Body of pancreas (tissue), 4 donors: ENCODE measurements at regions not wholly inside any gene's neighbourhood (a gene's known extent, or its start where the extent isn't known, plus 50 kb on each side); places are given as distances from the start of the nearest gene placed in this dataset.

Source experiments
- ATAC-seq: fragments of 150-250 bp; one replicate; pipeline ENCODE4 v1.9.1; 2016
- DNase-seq, 4 donors: peaks; one replicate each; pipeline ENCODE4 v3.0.0-alpha.2; 2019
- H3K27ac ChIP-seq, 4 donors: fragments of 200-600 bp; sonication (generic); 1 replicate in 3 of 4; 2 replicates in 1 of 4; pipeline versions ENCODE4 v1.5.1 to v1.6.1; 2016 to 2019; ENCODE audit warnings: mild to moderate bottlenecking in 1 of 4, mixed read lengths in 1 of 4, moderate library complexity in 1 of 4
- H3K27me3 ChIP-seq, 2 donors: fragments of 200-600 bp; sonication (generic); one replicate each; pipeline ENCODE4 v1.6.0; 2016; ENCODE audit warnings: mild to moderate bottlenecking in 1 of 2
- H3K36me3 ChIP-seq, 2 donors: fragments of 200-600 bp; sonication (generic); replicated peaks in 1 of 2; 2 replicates each; pipeline ENCODE4 v1.5.1; 2016; ENCODE audit warnings: low read depth in 2 of 2; ENCODE audit not compliant: insufficient read depth in 1 of 2
- H3K4me1 ChIP-seq: fragments of 200-600 bp; sonication (generic); one replicate; pipeline ENCODE4 v1.6.0; 2016
- H3K4me3 ChIP-seq, 2 donors: fragments of 200-600 bp; sonication (generic); 1 replicate in 1 of 2; 2 replicates in 1 of 2; pipeline ENCODE4 v1.5.1; 2016 to 2019
- H3K9me3 ChIP-seq, 3 donors: fragments of 200-600 bp; sonication (generic); 1 replicate in 2 of 3; 2 replicates in 1 of 3; pipeline ENCODE4 v1.5.1; 2016
- POLR2A ChIP-seq, 3 donors: fragments of 450-650 bp; IDR thresholded peaks; one replicate each; pipeline ENCODE4 v1.6.1; 2016; ENCODE audit warnings: antibody characterized with exemption in 3 of 3, mild to moderate bottlenecking in 2 of 3
- WGBS, 2 donors: methylation state at CpG; one replicate each; pipeline ENCODE4 v1.1.5; 2017; 5-methylcytosine and 5-hydroxymethylcytosine counted together
- intact Hi-C: fragments of 100-400 bp; cut with DNase I; formaldehyde crosslinking; loops from one replicate; pipeline ENCODE4 v1.15.1; 2023
- TF ChIP-seq, protein P1 (sequence below), 7 experiments: fragments of 450-650 bp in 4 of 7; fragments of 200-600 bp in 3 of 7; sonication (generic) in 3 of 7; IDR thresholded peaks; one replicate each; pipeline ENCODE4 v1.5.1; 2016 to 2019; ENCODE audit warnings: antibody characterized with exemption in 7 of 7

DNA sequence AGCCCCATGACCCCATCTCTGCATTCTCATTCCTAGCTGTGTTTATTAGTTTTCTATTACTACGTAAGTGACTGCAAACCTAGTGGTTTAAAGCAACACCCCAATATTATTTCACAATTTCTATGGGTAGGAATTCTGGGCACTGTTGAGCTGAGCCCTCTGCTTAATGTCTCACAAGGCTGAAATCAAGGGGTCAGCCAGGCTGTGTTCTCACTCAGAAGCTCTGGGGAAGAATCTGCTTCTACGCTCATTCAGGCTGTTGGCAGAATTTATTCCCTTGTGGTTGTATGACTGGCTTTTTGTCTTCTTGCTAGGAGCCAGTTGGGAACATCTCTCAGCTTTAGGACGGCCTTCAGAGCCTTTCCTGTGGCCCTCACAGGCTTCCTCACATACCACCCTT, 181.0 kb downstream of the GIPC2 start:
- Histone ChIP-seq H3K4me3 (no peak overlapping the region), H3K36me3 (no peaks in the 10 kb centered on the region), H3K4me1 (peaks cover 45% of the 10 kb centered on the region), H3K9me3 (no peaks in the 10 kb centered on the region), H3K27me3 (no peaks in the 10 kb centered on the region), H3K27ac (peak overlapping the region in 1 of 4 donors; percentile 14)
- 91 to 92% methylated on average over 3 of the region's 3 CpGs for WGBS, 2 donors
- TF ChIP-seq POLR2A (IDR thresholded peaks at IDR 0.05), result no peak
- TF ChIP-seq, protein P1, sequence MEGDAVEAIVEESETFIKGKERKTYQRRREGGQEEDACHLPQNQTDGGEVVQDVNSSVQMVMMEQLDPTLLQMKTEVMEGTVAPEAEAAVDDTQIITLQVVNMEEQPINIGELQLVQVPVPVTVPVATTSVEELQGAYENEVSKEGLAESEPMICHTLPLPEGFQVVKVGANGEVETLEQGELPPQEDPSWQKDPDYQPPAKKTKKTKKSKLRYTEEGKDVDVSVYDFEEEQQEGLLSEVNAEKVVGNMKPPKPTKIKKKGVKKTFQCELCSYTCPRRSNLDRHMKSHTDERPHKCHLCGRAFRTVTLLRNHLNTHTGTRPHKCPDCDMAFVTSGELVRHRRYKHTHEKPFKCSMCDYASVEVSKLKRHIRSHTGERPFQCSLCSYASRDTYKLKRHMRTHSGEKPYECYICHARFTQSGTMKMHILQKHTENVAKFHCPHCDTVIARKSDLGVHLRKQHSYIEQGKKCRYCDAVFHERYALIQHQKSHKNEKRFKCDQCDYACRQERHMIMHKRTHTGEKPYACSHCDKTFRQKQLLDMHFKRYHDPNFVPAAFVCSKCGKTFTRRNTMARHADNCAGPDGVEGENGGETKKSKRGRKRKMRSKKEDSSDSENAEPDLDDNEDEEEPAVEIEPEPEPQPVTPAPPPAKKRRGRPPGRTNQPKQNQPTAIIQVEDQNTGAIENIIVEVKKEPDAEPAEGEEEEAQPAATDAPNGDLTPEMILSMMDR (IDR thresholded peaks at IDR 0.05), result no peak
- ATAC-seq (peak; percentile 16), DNase-seq (peak in 1 of 4 donors; percentile 21)
- intact Hi-C loops, result no loop called here

DNA sequence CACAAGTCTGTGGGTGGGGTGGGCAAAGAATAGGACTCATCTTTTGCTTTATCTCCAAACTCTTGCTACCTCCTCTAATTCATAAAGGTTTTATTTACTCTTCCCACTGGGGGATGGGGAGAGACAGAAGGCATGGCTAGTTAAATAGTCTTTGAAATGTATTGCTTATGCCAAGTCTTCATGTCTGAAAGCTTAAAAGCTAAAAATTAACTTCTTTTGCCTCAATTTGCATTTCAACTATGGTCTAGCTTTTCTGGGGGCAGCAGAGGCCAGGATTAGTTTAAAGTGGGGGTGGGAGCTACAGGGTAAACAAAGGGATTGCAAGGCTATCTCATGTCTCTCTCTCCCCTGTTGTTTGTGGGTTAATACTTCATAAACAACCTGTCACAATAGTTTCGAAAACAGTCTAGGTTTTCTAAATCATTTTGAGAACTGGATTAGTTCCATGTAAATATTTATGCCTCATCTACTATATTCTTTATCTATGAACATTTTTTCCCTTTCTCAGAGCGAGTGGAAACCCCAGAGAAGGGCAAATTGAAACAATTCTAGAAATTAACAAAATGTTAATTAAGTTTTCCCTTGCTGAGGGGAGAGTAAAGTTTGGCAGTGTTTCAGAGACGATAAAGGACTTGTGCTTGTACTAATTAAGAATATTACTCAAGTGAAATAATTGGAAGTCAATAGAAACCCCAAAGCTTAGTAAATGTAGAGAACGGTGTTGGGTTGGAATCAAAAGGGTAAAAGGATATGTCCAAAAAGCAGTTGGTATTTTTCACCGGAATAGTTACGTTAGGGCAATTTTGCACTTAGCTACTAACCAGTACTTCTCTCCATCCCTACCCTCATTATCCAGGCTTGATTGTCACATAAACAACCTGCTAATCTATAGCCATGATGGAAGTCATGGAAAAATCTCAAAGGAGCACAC, 182.2 kb downstream of the GIPC2 start:
- no peak for TF ChIP-seq POLR2A (IDR thresholded peaks at IDR 0.05)
- TF ChIP-seq, protein P1 (IDR thresholded peaks at IDR 0.05), result no peak

DNA sequence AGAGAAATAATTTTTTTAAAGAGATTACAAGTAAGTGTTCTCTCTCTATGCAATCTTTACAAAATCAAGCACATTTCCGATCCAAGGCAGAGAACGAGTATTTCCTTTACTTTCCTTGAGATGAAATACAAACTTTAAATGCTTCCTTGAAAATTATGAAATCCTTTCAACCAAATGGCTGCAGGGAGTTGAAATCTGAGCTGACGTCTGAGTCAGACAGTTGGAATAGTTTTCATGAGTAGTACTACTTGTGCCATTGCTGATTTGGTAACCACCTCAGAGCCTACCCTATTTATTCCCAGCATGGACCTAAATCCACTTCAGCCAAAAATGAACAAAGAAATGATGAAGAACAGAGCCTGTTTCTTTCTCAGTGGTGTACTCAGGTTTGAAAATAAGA, 183.6 kb downstream of the GIPC2 start:
- H3K27me3 ChIP-seq, result no peaks in the 10 kb centered on the region
- ATAC-seq (peak; percentile 52), DNase-seq (no peak)
- no peaks in the 10 kb centered on the region for H3K9me3 ChIP-seq
- peaks cover 22% of the 10 kb centered on the region for H3K4me1 ChIP-seq
- 69 to 78% methylated on average over 3 of the region's 3 CpGs for WGBS, 2 donors
- H3K36me3 ChIP-seq, result no peaks in the 10 kb centered on the region
- intact Hi-C loops, result no loop called here
- no peak for TF ChIP-seq POLR2A (IDR thresholded peaks at IDR 0.05)
- TF ChIP-seq, protein P1 (IDR thresholded peaks at IDR 0.05), result no peak
- no peak overlapping the region for H3K4me3 ChIP-seq
- H3K27ac ChIP-seq, result no peak overlapping the region

More for the DNA sequence above, 182.2 kb downstream of the GIPC2 start:
- no peaks in the 10 kb centered on the region for H3K27me3 ChIP-seq
- no peak for DNase-seq
- no peaks in the 10 kb centered on the region for H3K36me3 ChIP-seq
- intact Hi-C loops, result no loop called here
- no peak for ATAC-seq
- 66 to 69% methylated on average over 6 of the region's 6 CpGs for WGBS, 2 donors
- H3K9me3 ChIP-seq, result no peaks in the 10 kb centered on the region
- peaks cover 35% of the 10 kb centered on the region for H3K4me1 ChIP-seq
- no peak overlapping the region for H3K4me3 ChIP-seq
- H3K27ac ChIP-seq, result peak overlapping the region in 3 of 4 donors; percentile 20 to 51 (median 22)

DNA sequence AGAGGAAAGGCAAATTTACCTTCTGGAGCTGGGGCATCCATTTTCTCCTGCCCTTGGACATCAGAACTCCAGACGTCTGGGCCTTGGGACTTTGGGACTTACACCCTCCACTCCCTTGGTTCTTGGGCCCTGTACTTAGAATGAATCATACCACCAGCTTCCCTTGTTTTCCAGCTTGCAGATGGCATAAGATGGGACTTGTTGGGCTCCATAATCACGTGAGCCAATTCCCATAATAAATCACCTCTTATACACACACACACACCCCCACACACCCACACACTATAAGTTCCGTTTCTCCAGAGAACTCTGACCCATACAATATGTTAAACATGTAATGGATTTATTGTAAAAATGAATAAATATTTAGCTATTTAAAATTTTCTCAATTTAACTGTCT, 185.7 kb downstream of the GIPC2 start:
- Histone ChIP-seq H3K36me3 (no peaks in the 10 kb centered on the region), H3K27ac (no peak overlapping the region), H3K4me1 (peaks cover 15% of the 10 kb centered on the region), H3K4me3 (no peak overlapping the region), H3K27me3 (no peaks in the 10 kb centered on the region), H3K9me3 (no peaks in the 10 kb centered on the region)
- ATAC-seq (no peak), DNase-seq (no peak)
- TF ChIP-seq, protein P1 (IDR thresholded peaks at IDR 0.05), result no peak
- TF ChIP-seq POLR2A (IDR thresholded peaks at IDR 0.05), result no peak
- intact Hi-C loops, result no loop called here
- 69 to 73% methylated on average over 3 of the region's 3 CpGs for WGBS, 2 donors

DNA sequence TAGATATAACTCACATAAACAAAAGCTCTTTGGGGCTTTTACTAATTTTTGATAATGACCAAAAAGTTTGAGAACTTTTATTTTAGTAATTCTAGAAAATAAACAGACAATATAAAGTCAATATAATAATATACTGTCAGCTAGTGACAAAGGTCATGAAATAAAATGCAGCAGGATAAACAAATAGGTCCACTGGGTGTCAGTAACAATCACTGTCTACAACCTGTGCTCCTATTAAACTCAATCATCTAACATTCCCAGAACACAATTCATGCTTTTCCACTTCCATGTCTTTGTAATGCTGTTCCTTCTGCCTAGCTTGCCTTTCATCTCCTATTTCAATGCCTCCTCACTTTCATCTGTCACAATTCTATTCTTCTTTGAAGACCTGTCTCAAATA, 186.1 kb downstream of the GIPC2 start:
- peaks cover 19% of the 10 kb centered on the region for H3K4me1 ChIP-seq
- ATAC-seq, result no peak
- H3K9me3 ChIP-seq, result no peaks in the 10 kb centered on the region
- intact Hi-C loops, result no loop called here
- no peaks in the 10 kb centered on the region for H3K27me3 ChIP-seq
- TF ChIP-seq, protein P1 (IDR thresholded peaks at IDR 0.05), result no peak
- TF ChIP-seq POLR2A (IDR thresholded peaks at IDR 0.05), result no peak
- H3K4me3 ChIP-seq, result no peak overlapping the region
- no peaks in the 10 kb centered on the region for H3K36me3 ChIP-seq
- no peak overlapping the region for H3K27ac ChIP-seq
- no peak for DNase-seq
